Kidney (tissue), 13 donors: ENCODE measurements at regions not wholly inside any gene's neighbourhood (a gene's known extent, or its start where the extent isn't known, plus 50 kb on each side); places are given as distances from the start of the nearest gene placed in this dataset.

Source experiments
- DNase-seq, 5 donors: peaks; one replicate each; pipeline ENCODE4 v3.0.0-alpha.2; 2013 to 2020
- FAIRE-seq: peaks from 2 replicates; lab custom pipeline; 2012; peaks lifted over from hg19 to GRCh38; lab: Jason Lieb, UNC
- H3K27ac ChIP-seq, 2 donors: one replicate each; pipeline ENCODE4 v1.7.0; 2013; ENCODE audit warnings: low read depth in 2 of 2, low read length in 2 of 2, inconsistent platforms in 1 of 2
- H3K27me3 ChIP-seq: one replicate; pipeline ENCODE4 v1.7.1; 2013; ENCODE audit warnings: low read length, inconsistent platforms; ENCODE audit not compliant: control insufficient read depth, insufficient read depth
- H3K36me3 ChIP-seq, 3 donors: one replicate each; pipeline versions ENCODE4 v1.7.0 to v1.7.1; 2013; ENCODE audit warnings: low read length in 3 of 3, control low read depth in 1 of 3, inconsistent platforms in 1 of 3; ENCODE audit not compliant: insufficient read depth in 3 of 3, control insufficient read depth in 2 of 3
- H3K4me1 ChIP-seq, 3 donors: one replicate each; pipeline versions ENCODE4 v1.7.0 to v1.7.1; 2013; ENCODE audit warnings: low read length in 3 of 3, inconsistent platforms in 1 of 3, low read depth in 1 of 3; ENCODE audit not compliant: control insufficient read depth in 2 of 3, insufficient read depth in 2 of 3
- H3K4me3 ChIP-seq, 3 donors: one replicate each; pipeline versions ENCODE4 v1.7.0 to v1.8.1; 2013; ENCODE audit warnings: low read length in 3 of 3, control low read depth in 1 of 3, inconsistent platforms in 1 of 3
- H3K9ac ChIP-seq, 3 donors: one replicate each; pipeline versions ENCODE4 v1.7.0 to v1.7.1; 2013; ENCODE audit warnings: low read length in 3 of 3, control low read depth in 1 of 3, inconsistent platforms in 1 of 3
- H3K9me3 ChIP-seq, 3 donors: one replicate each; pipeline versions ENCODE4 v1.7.0 to v1.7.1; 2013; ENCODE audit warnings: low read length in 3 of 3, control low read depth in 1 of 3, inconsistent platforms in 1 of 3; ENCODE audit not compliant: control insufficient read depth in 2 of 3, insufficient read depth in 1 of 3
- CTCF ChIP-seq: IDR thresholded peaks from 3 replicates; pipeline ENCODE4 v1.5.1; 2012; ENCODE audit warnings: mild to moderate bottlenecking, moderate library complexity, borderline replicate concordance; ENCODE audit not compliant: insufficient read depth; ENCODE audit errors: extremely low read depth
- intact Hi-C: fragments of 100-400 bp; cut with DNase I; formaldehyde crosslinking; loops from one replicate; pipeline ENCODE4 v1.11.1; 2022
- donor health status: control.
- donor health status: control.
- donor health status: control.
- donor health status: control.
- donor health status: control.
- donor health status: DM: yes; HTN: yes; CAD: no.
- donor health status: Normal renal cell carcinoma (clear cell type).

GRCh38 chr5:56493766-56494165, 260.6 kb upstream of the ANKRD55 start:
- no peak for TF ChIP-seq CTCF
- Histone ChIP-seq H3K9me3 (no peaks in the 10 kb centered on the region), H3K27ac (no peak overlapping the region), H3K4me3 (no peak overlapping the region), H3K4me1 (no peaks in the 10 kb centered on the region), H3K9ac (no peak overlapping the region), H3K36me3 (no peaks in the 10 kb centered on the region), H3K27me3 (no peaks in the 10 kb centered on the region)
- DNase-seq (peak in 1 of 5 donors; percentile 22), FAIRE-seq (no peak)
- intact Hi-C loops, result no loop called here

- intact Hi-C loops, result no loop called here
- no peaks in the 10 kb centered on the region for H3K4me1 ChIP-seq
- FAIRE-seq, result no peak
These were observed 260.2 kb upstream of the ANKRD55 start for GRCh38 chr5:56493308-56493707.

GRCh38 chr5:56492812-56493211, 259.7 kb upstream of the ANKRD55 start:
- Histone ChIP-seq H3K27me3 (no peaks in the 10 kb centered on the region), H3K36me3 (no peaks in the 10 kb centered on the region), H3K4me1 (no peaks in the 10 kb centered on the region), H3K9ac (no peak overlapping the region), H3K27ac (no peak overlapping the region), H3K9me3 (no peaks in the 10 kb centered on the region), H3K4me3 (no peak overlapping the region)
- intact Hi-C loops, result no loop called here
- DNase-seq, result no peak
- FAIRE-seq, result no peak
- no peak for TF ChIP-seq CTCF

More at GRCh38 chr5:56493308-56493707, 260.2 kb upstream of the ANKRD55 start:
- Histone ChIP-seq H3K9me3 (no peaks in the 10 kb centered on the region), H3K9ac (no peak overlapping the region), H3K27ac (no peak overlapping the region), H3K4me3 (no peak overlapping the region), H3K36me3 (no peaks in the 10 kb centered on the region), H3K27me3 (no peaks in the 10 kb centered on the region)
- TF ChIP-seq CTCF, result no peak
- no peak for DNase-seq

GRCh38 chr5:56490971-56491468, 257.9 kb upstream of the ANKRD55 start:
- Histone ChIP-seq H3K36me3 (no peaks in the 10 kb centered on the region), H3K9me3 (no peaks in the 10 kb centered on the region), H3K27me3 (no peaks in the 10 kb centered on the region), H3K4me3 (no peak overlapping the region), H3K4me1 (no peaks in the 10 kb centered on the region), H3K27ac (no peak overlapping the region), H3K9ac (no peak overlapping the region)
- FAIRE-seq, result no peak
- no peak for TF ChIP-seq CTCF
- DNase-seq, result no peak
- intact Hi-C loops, result no loop called here
